Neural crest cell (in vitro differentiated cells): ENCODE measurements at regions not wholly inside any gene's neighbourhood (a gene's known extent, or its start where the extent isn't known, plus 50 kb on each side); places are given as distances from the start of the nearest gene placed in this dataset.

ENCODE experiments used
- DNase-seq: peaks from one replicate; pipeline ENCODE4 v3.0.0; 2021; ENCODE audit warnings: low read depth, mixed read lengths, low spot score
- H3K27ac Mint-ChIP-seq: one replicate; pipeline ENCODE4 v1.8.0; 2021; ENCODE audit warnings: mild to moderate bottlenecking, mixed read lengths; ENCODE audit not compliant: unreplicated experiment
- H3K27me3 Mint-ChIP-seq: 2 replicates; pipeline ENCODE4 v1.8.0; 2021; ENCODE audit warnings: low read depth, mild to moderate bottlenecking, mixed read lengths
- H3K36me3 Mint-ChIP-seq: 2 replicates; pipeline ENCODE4 v1.8.0; 2021; ENCODE audit warnings: low read depth, mild to moderate bottlenecking, mixed read lengths
- H3K4me1 Mint-ChIP-seq: 2 replicates; pipeline ENCODE4 v1.8.0; 2021; ENCODE audit warnings: mixed read lengths
- H3K4me3 Mint-ChIP-seq: one replicate; pipeline ENCODE4 v1.8.0; 2021; ENCODE audit warnings: mild to moderate bottlenecking, mixed read lengths
- H3K9me3 Mint-ChIP-seq: 2 replicates; pipeline ENCODE4 v1.8.0; 2021; ENCODE audit warnings: mixed read lengths
- CTCF ChIP-seq: fragments of 200-600 bp; sonication (generic); conservative IDR thresholded peaks from 2 replicates; pipeline ENCODE4 v1.5.0; 2021; ENCODE audit warnings: antibody characterized with exemption, mild to moderate bottlenecking

GRCh38 chr3:168753724-168754123 lies 658.0 kb upstream of the GOLIM4 start:
- Mint-ChIP-seq H3K36me3 (peaks cover 8% of the 10 kb centered on the region), H3K27me3 (no peaks in the 10 kb centered on the region), H3K4me3 (no peak overlapping the region), H3K27ac (no peak overlapping the region), H3K9me3 (peaks cover 3% of the 10 kb centered on the region), H3K4me1 (no peaks in the 10 kb centered on the region)
- DNase-seq: no peak
- no peak for TF ChIP-seq CTCF

DNA sequence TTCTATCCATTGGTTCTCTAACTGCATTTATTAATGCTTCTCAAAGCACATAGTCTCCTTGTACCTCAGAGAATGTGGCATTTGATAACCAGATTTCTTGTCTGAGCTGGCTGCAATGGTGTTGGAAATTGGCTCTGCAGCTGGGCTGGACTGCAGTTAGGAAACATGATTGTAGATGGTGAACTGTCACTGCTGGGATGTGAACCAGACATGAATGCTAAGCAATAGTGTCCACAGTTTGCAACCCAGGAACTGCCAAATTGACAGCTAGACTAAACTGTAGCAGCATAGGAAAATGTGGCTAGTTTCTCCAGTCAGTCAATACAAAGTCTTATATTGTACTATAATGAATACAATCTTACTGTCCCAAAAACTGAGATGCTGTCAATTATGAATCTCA lies 656.6 kb upstream of the GOLIM4 start:
- no peaks in the 10 kb centered on the region for H3K9me3 Mint-ChIP-seq
- DNase-seq: no peak
- no peak overlapping the region for H3K27ac Mint-ChIP-seq
- H3K36me3 Mint-ChIP-seq: peaks cover 2% of the 10 kb centered on the region
- TF ChIP-seq CTCF: no peak
- no peaks in the 10 kb centered on the region for H3K27me3 Mint-ChIP-seq
- no peaks in the 10 kb centered on the region for H3K4me1 Mint-ChIP-seq
- no peak overlapping the region for H3K4me3 Mint-ChIP-seq

GRCh38 chr3:168747697-168748096 lies 652.0 kb upstream of the GOLIM4 start:
- no peaks in the 10 kb centered on the region for H3K4me1 Mint-ChIP-seq
- peaks cover 10% of the 10 kb centered on the region for H3K9me3 Mint-ChIP-seq
- peaks cover 7% of the 10 kb centered on the region for H3K36me3 Mint-ChIP-seq
- no peak for DNase-seq
- no peaks in the 10 kb centered on the region for H3K27me3 Mint-ChIP-seq
- no peak for TF ChIP-seq CTCF
- no peak overlapping the region for H3K27ac Mint-ChIP-seq
- no peak overlapping the region for H3K4me3 Mint-ChIP-seq

DNA sequence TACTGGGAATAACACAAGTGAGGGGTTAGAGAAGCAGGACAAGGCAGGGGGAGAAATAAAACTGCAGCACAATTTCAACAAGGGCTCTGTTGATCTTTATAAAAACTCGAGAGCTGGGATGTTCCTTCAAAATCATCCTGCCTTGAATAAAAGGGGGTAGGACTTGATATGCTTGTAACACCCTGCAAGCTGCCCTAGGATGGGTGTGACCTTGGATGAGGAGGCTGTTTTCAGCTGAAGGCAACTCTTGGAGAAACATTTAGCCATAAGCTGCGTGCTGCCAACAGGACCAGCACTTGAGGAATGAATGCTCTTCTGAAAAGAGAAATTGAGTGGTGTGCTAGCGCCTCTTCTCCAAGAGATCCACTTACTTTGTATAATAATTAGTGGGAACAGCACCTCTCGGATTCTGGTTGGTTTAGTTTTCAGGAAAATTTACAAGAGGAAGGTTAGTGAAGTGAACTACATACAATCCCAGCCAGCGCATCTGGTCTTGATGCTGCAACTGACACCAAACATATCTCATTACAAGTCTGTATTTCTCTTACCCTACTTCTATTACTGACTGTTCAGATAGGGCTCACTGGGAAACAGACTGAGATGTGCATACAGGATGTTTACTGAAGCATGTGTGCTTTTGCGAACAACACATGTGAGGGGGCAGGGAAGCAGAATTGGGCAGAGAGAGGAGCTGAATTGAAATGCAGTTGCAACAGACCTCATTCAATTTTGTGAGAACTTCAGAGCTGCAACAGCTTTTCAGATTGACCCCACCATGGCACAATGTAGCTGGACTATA lies 643.0 kb upstream of the GOLIM4 start:
- no peak for TF ChIP-seq CTCF
- no peaks in the 10 kb centered on the region for H3K4me1 Mint-ChIP-seq
- DNase-seq: no peak
- peaks cover 8% of the 10 kb centered on the region for H3K36me3 Mint-ChIP-seq
- H3K4me3 Mint-ChIP-seq: no peak overlapping the region
- peaks cover 11% of the 10 kb centered on the region for H3K9me3 Mint-ChIP-seq
- H3K27ac Mint-ChIP-seq: no peak overlapping the region
- no peaks in the 10 kb centered on the region for H3K27me3 Mint-ChIP-seq

GRCh38 chr3:168736202-168736601 lies 640.5 kb upstream of the GOLIM4 start:
- TF ChIP-seq CTCF: no peak
- Mint-ChIP-seq H3K36me3 (peaks cover 9% of the 10 kb centered on the region), H3K27ac (no peak overlapping the region), H3K4me1 (no peaks in the 10 kb centered on the region), H3K9me3 (peaks cover 12% of the 10 kb centered on the region), H3K4me3 (no peak overlapping the region), H3K27me3 (no peaks in the 10 kb centered on the region)
- DNase-seq: no peak
